GM19023 (cell line): ENCODE measurements at regions not wholly inside any gene's neighbourhood (a gene's known extent, or its start where the extent isn't known, plus 50 kb on each side); places are given as distances from the start of the nearest gene placed in this dataset.
"Not testable (repeated sequence)": the region's sequence is repeated elsewhere in the genome, so short reads cannot be mapped to it uniquely, and the experiment has no call there.

Experiments
- ATAC-seq: cut with Tn5 transposase; IDR thresholded peaks from one replicate; pipeline ENCODE4 v1.9.1; 2021; ENCODE audit warnings: mild to moderate bottlenecking, moderate library complexity; ENCODE audit not compliant: unreplicated experiment

DNA sequence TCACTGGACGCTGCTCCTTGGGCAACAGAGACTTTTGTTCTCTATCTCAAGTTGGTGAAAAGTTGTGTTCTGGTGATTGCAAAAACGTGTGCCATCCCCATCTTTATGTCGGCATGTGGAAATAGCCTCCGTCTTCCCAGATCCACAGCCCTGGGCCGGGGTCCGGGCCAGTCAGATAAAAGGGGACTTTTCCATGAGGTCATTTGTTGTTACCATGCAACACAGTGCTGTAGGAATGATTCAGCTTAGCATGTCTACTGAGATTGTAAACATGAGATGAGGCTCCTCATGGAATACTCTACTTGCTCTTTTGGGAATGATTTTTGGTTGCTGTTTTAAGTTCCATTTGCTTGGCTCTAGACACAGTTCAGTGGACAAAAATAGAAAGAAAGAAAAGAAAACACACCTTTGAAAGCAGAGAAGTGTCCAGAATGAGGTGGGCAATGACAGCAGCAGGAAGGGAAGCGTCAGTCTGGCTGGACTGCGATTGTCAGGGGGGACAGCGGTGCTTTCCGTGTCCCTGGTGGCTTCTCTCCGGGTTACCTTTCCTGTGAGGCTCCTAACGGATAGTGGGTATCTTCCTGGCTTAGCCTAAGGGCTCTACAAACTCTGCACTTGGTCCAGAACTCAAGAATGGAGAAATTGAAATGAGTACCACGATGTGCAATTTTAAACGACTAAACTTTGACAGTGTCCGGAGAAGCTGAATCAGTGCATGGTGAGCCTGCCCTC lies 91.6 kb downstream of the TEX29 start:
- no peak for ATAC-seq

DNA sequence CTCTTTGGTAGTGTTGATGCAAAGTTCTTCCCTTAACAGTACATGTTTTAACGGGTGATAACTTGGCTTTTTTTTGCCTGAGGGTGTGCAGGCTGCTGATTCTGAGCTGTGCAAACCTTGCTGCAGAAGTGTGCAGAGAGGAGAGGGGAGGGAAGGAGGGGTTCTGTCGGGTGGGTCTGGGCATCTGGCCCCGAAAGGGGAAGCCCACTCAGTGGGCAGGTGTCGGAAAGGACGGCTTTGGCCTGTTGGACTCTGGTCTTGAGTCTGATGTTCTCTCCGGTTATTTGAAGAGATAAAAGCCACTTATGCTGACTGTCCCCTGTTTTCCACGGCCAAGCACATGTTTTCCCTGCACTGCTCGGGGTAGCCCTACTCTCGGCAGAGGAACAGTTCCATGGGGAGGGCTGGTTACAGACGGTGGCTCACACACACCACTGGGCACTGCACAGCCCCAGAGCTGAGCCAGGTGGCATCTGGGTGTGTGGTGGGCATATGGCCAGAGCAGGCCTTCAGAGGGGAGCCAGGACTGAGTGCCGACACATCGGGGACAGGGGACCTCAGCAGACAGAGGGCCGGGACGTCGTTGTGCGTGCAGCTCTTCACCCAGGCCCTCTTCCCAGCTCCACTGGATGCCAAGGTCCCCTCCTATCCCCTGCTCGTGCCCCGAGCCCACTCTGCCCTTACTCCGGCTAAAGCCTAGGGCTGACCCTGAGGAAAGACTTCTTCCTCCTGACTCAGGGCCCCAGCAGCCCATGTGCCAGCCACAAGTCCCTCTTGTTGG lies 93.2 kb downstream of the TEX29 start:
- no peak for ATAC-seq

GRCh38 chr13:111414341-111414740 lies 93.9 kb downstream of the TEX29 start:
- ATAC-seq = no peak

DNA sequence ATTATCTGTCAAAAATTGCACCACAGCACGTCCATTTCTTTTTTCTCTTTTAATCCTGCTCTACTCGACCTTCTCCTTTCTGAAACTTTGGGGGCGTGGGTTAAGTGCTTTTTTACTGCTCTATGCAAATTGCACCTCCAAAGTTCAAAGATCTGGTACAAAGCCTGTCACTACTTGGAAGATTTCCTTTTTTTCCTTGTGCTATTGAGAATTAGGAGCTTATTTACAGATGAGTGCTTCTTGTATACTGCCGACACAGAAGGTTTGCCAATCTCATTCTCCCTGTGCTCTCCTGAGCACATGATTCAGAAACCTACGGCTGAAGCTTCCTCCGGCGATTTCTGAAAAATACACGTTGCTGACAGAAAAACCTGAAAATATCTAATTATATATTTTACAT lies 94.8 kb downstream of the TEX29 start:
- no peak for ATAC-seq

GRCh38 chr13:111415765-111416164 lies 95.3 kb downstream of the TEX29 start:
- ATAC-seq = no peak

- ATAC-seq = no peak
Observed at GRCh38 chr13:111418101-111418500, 97.7 kb downstream of the TEX29 start.

- no peak for ATAC-seq
Observed at GRCh38 chr13:111420113-111420876, 99.9 kb downstream of the TEX29 start.

DNA sequence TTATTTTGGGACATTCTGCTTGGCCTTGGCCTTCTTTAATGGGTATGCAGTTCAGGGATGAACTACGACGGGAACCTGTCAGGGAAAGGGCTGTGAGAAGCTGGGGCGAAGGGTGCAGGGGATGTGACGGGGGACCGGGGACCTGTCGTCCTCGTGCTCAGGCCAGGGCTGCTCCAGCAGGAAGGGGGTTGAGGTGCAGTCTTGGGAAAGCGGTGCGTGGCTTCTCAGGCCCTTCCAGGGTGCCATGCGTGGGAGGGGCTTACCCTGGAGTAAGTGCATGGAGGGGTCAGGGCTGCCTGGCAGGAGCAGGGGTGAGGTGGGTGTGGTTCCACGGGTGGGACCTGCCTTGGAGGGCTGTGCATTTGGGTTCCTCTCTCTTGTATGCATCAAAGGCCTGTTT lies 100.8 kb downstream of the TEX29 start:
- no peak for ATAC-seq

DNA sequence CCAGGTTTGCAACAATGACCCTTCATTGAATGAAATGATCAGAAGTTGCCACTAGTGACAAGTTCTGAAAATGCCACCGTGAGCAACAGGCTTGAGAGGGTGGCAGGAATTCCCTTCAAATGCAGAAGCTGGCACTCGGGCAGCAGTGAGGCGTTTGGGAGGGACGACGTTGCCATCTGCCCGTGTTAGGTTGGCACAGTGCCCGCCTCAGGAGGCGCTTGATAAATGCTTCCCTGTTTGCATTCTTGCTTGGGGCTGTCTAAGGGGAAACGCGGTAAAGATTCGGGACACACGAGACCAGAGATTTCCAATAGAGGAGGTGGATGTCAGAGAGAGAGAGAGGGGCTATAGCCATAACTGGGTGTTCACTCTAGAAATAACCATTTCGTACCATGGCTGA lies 101.9 kb downstream of the TEX29 start:
- no peak for ATAC-seq

DNA sequence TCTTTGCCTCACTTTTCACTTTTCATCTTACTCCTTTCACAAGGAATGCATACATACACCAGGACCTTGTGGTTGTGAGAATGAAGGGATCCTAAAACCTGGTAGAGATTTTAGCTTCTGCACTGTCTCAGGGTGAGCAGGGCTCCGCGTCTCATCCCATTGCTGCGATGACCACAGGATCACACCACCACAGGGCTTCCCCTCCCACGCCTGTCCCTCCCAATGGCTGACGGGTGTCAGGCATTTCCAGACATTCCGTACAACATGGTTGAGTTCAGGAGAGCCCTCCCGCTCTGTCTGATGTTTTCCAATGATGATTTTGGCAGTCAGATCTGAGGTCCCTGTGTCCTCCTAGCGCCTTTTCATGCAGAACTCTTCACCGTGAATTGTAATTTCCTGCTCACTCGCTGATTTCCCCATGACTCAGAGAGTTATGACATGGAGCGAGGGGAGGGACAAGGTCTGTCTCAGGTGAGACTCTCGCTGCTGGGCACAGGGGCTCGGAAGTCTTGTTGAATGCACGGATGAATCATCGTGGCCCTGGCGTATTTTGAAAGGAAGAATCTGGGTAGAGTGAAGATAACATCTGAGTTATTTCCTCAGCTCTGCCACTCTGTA lies 102.8 kb downstream of the TEX29 start:
- no peak for ATAC-seq

GRCh38 chr13:111424134-111424533 lies 103.7 kb downstream of the TEX29 start:
- ATAC-seq = no peak

DNA sequence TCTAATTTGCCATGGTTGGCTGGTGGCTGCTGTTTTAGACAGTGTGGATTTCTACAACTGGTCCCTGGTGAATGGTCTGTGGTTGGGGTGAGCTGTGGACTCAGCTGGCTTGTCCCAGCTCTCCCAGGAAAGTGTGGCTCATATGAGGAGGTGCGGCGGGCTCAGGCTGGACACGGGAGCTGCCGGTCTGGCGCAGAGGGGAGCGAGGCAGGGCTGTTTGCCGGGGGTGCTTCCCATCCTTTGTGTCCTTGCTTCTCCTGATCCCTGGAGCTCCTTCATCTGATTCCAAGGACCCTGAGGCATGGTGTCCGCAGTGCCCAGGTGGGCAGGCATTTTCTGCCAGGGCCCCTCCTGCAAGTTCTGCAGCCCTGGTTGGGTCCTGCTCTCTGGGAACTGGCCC lies 104.9 kb downstream of the TEX29 start:
- ATAC-seq = no peak

- ATAC-seq = peak; percentile 76
Observed at GRCh38 chr13:111429064-111429558, 108.7 kb downstream of the TEX29 start.

GRCh38 chr13:111431206-111431605 lies 110.8 kb downstream of the TEX29 start:
- ATAC-seq = no peak

DNA sequence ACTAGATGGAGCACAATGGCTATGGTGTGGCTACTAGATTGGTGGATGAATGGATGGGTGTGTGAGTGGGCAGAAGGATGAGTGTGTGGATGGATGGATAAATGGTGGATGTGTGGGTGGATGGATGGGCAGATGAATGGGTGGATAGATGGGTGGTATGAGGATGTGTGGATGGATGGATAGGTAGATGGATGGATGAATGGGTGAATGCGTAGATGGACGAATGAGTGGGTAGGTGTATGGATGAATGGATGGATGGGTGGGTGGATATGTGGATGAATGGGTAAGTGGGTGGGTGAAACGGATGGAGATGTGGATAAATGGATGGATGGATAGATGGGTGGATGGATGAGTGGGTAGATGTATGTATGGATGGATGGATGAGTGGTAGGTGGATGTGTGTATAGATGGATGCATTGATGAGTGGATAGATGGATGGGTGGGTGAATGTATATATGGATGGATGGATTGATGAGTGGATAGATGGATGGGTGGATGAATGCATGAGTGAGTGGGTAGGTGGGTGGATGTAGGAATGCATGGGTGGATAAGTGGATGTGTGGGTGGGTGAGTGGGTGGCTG lies 114.2 kb downstream of the TEX29 start:
- ATAC-seq = no peak

- ATAC-seq = no peak
Observed at GRCh38 chr13:111436446-111436845, 116.0 kb downstream of the TEX29 start.

DNA sequence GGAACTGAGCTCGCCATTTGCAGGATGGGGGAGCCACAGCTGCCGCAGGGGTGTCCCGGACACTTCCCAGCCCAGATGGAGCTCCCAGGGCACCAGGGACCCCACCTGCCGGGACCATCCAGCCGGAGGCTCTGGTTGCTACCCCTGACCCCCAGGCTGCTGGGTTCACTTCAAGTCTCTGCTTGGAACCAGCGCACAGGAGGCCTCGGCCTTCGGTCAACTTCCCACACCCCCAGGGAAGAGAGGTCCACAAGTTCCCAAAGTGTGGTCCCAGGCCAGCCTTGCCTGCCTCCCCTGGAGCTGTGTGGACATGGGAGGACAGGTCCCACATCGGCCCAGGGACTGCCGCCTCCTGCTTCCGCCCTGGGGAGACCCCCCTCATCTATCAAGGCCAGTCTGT lies 117.0 kb downstream of the TEX29 start:
- ATAC-seq = no peak

GRCh38 chr13:111437856-111438547 lies 117.6 kb downstream of the TEX29 start:
- ATAC-seq = no peak

- ATAC-seq = not testable (repeated sequence)
Observed at GRCh38 chr13:111440492-111440891, 120.0 kb downstream of the TEX29 start.

DNA sequence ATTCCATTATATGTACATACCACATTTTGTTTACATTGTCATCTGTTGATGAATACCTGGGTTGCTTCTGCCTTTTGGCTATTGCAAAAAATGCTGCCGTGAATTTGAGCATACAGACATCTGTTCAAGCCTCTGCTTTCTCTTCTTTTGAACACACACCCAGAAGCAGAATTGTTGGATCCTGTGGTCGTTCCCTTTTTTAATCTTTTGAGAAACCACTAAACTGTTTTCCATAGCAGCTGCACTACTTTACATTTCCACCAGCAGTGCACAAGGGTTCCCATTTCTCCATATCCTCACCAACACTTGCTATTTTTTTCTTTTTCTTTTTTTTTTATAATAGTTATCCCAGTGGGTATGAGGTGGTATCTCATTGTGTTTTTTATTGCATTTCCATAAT lies 123.5 kb downstream of the TEX29 start:
- ATAC-seq = no peak
